ENCODE measurements at regions not wholly inside any gene's neighbourhood (a gene's known extent, or its start where the extent isn't known, plus 50 kb on each side); places are given as distances from the start of the nearest gene placed in this dataset.
"Not testable (repeated sequence)": the region's sequence is repeated elsewhere in the genome, so short reads cannot be mapped to it uniquely, and the experiment has no call there.

- FAIRE-seq (no peak), DNase-seq (ENCODE audit: insufficient read length) (no peak)
- TF ChIP-seq TAF1 (IDR thresholded peaks at IDR 0.05; ENCODE audit: borderline replicate concordance, low read depth, low read length), result no peak
- no peak for TF ChIP-seq POLR2A (IDR thresholded peaks at IDR 0.05; ENCODE audit: low read depth, low read length)
- TF ChIP-seq POLR2AphosphoS5 (IDR thresholded peaks at IDR 0.05; ENCODE audit: low read depth, low read length), result no peak
These were observed 279.2 kb upstream of the DPP6 start for GRCh38 chr7:153772966-153773365.

- FAIRE-seq; DNase-seq (ENCODE audit: insufficient read length): not testable (repeated sequence)
These were observed 275.3 kb upstream of the DPP6 start for GRCh38 chr7:153776940-153777339.

- DNase-seq (ENCODE audit: insufficient read length); FAIRE-seq: not testable (repeated sequence)
These were observed 254.8 kb upstream of the DPP6 start for GRCh38 chr7:153797363-153797762.

- FAIRE-seq (no peak), DNase-seq (ENCODE audit: insufficient read length) (no peak)
- no peak for TF ChIP-seq TAF1 (IDR thresholded peaks at IDR 0.05; ENCODE audit: borderline replicate concordance, low read depth, low read length)
- no peak for TF ChIP-seq POLR2AphosphoS5 (IDR thresholded peaks at IDR 0.05; ENCODE audit: low read depth, low read length)
These were observed 244.1 kb upstream of the DPP6 start for GRCh38 chr7:153808117-153808516.

- DNase-seq (ENCODE audit: insufficient read length), result no peak
- FAIRE-seq, result no peak
- no peak for TF ChIP-seq POLR2AphosphoS5 (IDR thresholded peaks at IDR 0.05; ENCODE audit: low read depth, low read length)
- TF ChIP-seq TAF1 (IDR thresholded peaks at IDR 0.05; ENCODE audit: borderline replicate concordance, low read depth, low read length), result no peak
- TF ChIP-seq POLR2A (IDR thresholded peaks at IDR 0.05; ENCODE audit: low read depth, low read length), result no peak
These were observed 222.7 kb upstream of the DPP6 start for GRCh38 chr7:153829525-153829924.

GRCh38 chr7:153832160-153832559 is 220.0 kb upstream of the DPP6 start:
- DNase-seq (ENCODE audit: insufficient read length) (no peak), FAIRE-seq (no peak)
- TF ChIP-seq POLR2AphosphoS5 (IDR thresholded peaks at IDR 0.05; ENCODE audit: low read depth, low read length) (no peak), POLR2A (IDR thresholded peaks at IDR 0.05; ENCODE audit: low read depth, low read length) (no peak), TAF1 (IDR thresholded peaks at IDR 0.05; ENCODE audit: borderline replicate concordance, low read depth, low read length) (no peak)

- no peak for FAIRE-seq
- TF ChIP-seq POLR2A (IDR thresholded peaks at IDR 0.05; ENCODE audit: low read depth, low read length) (no peak), TAF1 (IDR thresholded peaks at IDR 0.05; ENCODE audit: borderline replicate concordance, low read depth, low read length) (no peak), POLR2AphosphoS5 (IDR thresholded peaks at IDR 0.05; ENCODE audit: low read depth, low read length) (no peak)
- no peak for DNase-seq (ENCODE audit: insufficient read length)
These were observed 217.1 kb upstream of the DPP6 start for GRCh38 chr7:153835103-153835502.

- FAIRE-seq (no peak), DNase-seq (ENCODE audit: insufficient read length) (no peak)
- TF ChIP-seq TAF1 (IDR thresholded peaks at IDR 0.05; ENCODE audit: borderline replicate concordance, low read depth, low read length) (no peak), POLR2AphosphoS5 (IDR thresholded peaks at IDR 0.05; ENCODE audit: low read depth, low read length) (no peak), POLR2A (IDR thresholded peaks at IDR 0.05; ENCODE audit: low read depth, low read length) (no peak)
These were observed 216.4 kb upstream of the DPP6 start for GRCh38 chr7:153835712-153836265.

- no peak for DNase-seq (ENCODE audit: insufficient read length)
- no peak for FAIRE-seq
- no peak for TF ChIP-seq TAF1 (IDR thresholded peaks at IDR 0.05; ENCODE audit: borderline replicate concordance, low read depth, low read length)
- no peak for TF ChIP-seq POLR2AphosphoS5 (IDR thresholded peaks at IDR 0.05; ENCODE audit: low read depth, low read length)
- TF ChIP-seq POLR2A (IDR thresholded peaks at IDR 0.05; ENCODE audit: low read depth, low read length), result no peak
These were observed 213.6 kb upstream of the DPP6 start for GRCh38 chr7:153838591-153838990.

GRCh38 chr7:153840861-153841260 is 211.3 kb upstream of the DPP6 start:
- DNase-seq (ENCODE audit: insufficient read length) (no peak), FAIRE-seq (no peak)
- no peak for TF ChIP-seq POLR2A (IDR thresholded peaks at IDR 0.05; ENCODE audit: low read depth, low read length)
- TF ChIP-seq POLR2AphosphoS5 (IDR thresholded peaks at IDR 0.05; ENCODE audit: low read depth, low read length), result no peak
- TF ChIP-seq TAF1 (IDR thresholded peaks at IDR 0.05; ENCODE audit: borderline replicate concordance, low read depth, low read length), result no peak

- no peak for DNase-seq (ENCODE audit: insufficient read length)
- TF ChIP-seq TAF1 (IDR thresholded peaks at IDR 0.05; ENCODE audit: borderline replicate concordance, low read depth, low read length) (no peak), POLR2AphosphoS5 (IDR thresholded peaks at IDR 0.05; ENCODE audit: low read depth, low read length) (no peak), POLR2A (IDR thresholded peaks at IDR 0.05; ENCODE audit: low read depth, low read length) (no peak)
- no peak for FAIRE-seq
These were observed 204.4 kb upstream of the DPP6 start for GRCh38 chr7:153847828-153848227.

GRCh38 chr7:153852261-153852660 is 199.9 kb upstream of the DPP6 start:
- FAIRE-seq (no peak), DNase-seq (ENCODE audit: insufficient read length) (no peak)
- TF ChIP-seq TAF1 (IDR thresholded peaks at IDR 0.05; ENCODE audit: borderline replicate concordance, low read depth, low read length) (no peak), POLR2AphosphoS5 (IDR thresholded peaks at IDR 0.05; ENCODE audit: low read depth, low read length) (no peak), POLR2A (IDR thresholded peaks at IDR 0.05; ENCODE audit: low read depth, low read length) (no peak)

GRCh38 chr7:153858355-153858754 is 193.8 kb upstream of the DPP6 start:
- TF ChIP-seq TAF1 (IDR thresholded peaks at IDR 0.05; ENCODE audit: borderline replicate concordance, low read depth, low read length) (no peak), POLR2AphosphoS5 (IDR thresholded peaks at IDR 0.05; ENCODE audit: low read depth, low read length) (no peak), POLR2A (IDR thresholded peaks at IDR 0.05; ENCODE audit: low read depth, low read length) (no peak)
- DNase-seq (ENCODE audit: insufficient read length), result no peak
- FAIRE-seq, result no peak
